Fibroblast of mammary gland (primary cell): ENCODE measurements at regions not wholly inside any gene's neighbourhood (a gene's known extent, or its start where the extent isn't known, plus 50 kb on each side); places are given as distances from the start of the nearest gene placed in this dataset.

Source experiments
- DNase-seq: peaks from one replicate; pipeline ENCODE4 v3.0.0-alpha.2; 2010; ENCODE audit warnings: low read depth
- H3K4me3 ChIP-seq: 2 replicates; pipeline ENCODE4 v1.5.1; 2011; ENCODE audit warnings: low read depth, mild to moderate bottlenecking, low read length, moderate library complexity; ENCODE audit not compliant: control insufficient read depth
- CTCF ChIP-seq: conservative IDR thresholded peaks from 2 replicates; pipeline ENCODE4 v1.5.1; 2011; ENCODE audit warnings: low read depth, low read length, inconsistent platforms; ENCODE audit not compliant: control insufficient read depth, insufficient read depth

- DNase-seq = no peak
- TF ChIP-seq CTCF = no peak
- H3K4me3 ChIP-seq = no peak overlapping the region
Observed at GRCh38 chr5:148708854-148709253, 54.5 kb upstream of the HTR4 start.

GRCh38 chr5:148711961-148712360 is 57.6 kb upstream of the HTR4 start:
- no peak overlapping the region for H3K4me3 ChIP-seq
- no peak for DNase-seq
- no peak for TF ChIP-seq CTCF

- no peak for DNase-seq
- no peak for TF ChIP-seq CTCF
- H3K4me3 ChIP-seq = no peak overlapping the region
Observed at GRCh38 chr5:148713735-148714508, 59.6 kb upstream of the HTR4 start.

GRCh38 chr5:148716716-148717115 is 62.4 kb upstream of the HTR4 start:
- no peak for DNase-seq
- no peak overlapping the region for H3K4me3 ChIP-seq
- TF ChIP-seq CTCF = no peak

- no peak for DNase-seq
- TF ChIP-seq CTCF = no peak
- H3K4me3 ChIP-seq = no peak overlapping the region
Observed at GRCh38 chr5:148717668-148718067, 63.3 kb upstream of the HTR4 start.

GRCh38 chr5:148719605-148720004 is 65.3 kb upstream of the HTR4 start:
- DNase-seq = no peak
- TF ChIP-seq CTCF = no peak

More at GRCh38 chr5:148719605-148720004, 65.3 kb upstream of the HTR4 start:
- no peak overlapping the region for H3K4me3 ChIP-seq
